ENCODE measurements at regions not wholly inside any gene's neighbourhood (a gene's known extent, or its start where the extent isn't known, plus 50 kb on each side); places are given as distances from the start of the nearest gene placed in this dataset.

DNA sequence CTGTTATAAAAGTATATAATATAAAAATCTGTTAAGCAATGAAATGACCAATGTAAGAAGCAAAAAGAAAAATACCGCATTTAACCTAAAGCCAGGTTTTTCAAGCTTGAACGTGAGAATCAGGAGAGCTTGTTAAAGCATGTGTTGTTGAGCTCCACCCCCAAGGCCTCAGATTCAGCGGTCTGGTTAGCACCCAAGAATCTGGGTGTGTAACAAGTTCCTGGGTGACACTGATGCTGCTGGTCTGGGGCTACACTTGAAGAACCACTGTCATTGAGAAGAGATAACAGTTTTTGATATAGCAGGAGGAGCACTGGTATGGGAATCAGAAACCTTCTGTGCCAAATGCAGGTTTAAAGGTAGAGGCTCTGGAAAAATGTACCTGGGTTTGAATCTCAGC, 154.0 kb downstream of the ID4 start:
- Histone ChIP-seq H3K9me3 (ENCODE audit: low read length) (no peaks in the 10 kb centered on the region), H3F3A (ENCODE audit: insufficient read depth, low read length) (no peaks in the 10 kb centered on the region), H3K4me2 (ENCODE audit: low read length) (no peak overlapping the region), H3K4me3 (ENCODE audit: low read depth, low read length, poor library complexity, severe bottlenecking) (no peak overlapping the region), H4K20me1 (ENCODE audit: insufficient read depth, low read length) (no peaks in the 10 kb centered on the region), H3K9me2 (ENCODE audit: low read depth, low read length) (no peaks in the 10 kb centered on the region), H3K9ac (ENCODE audit: low read length) (no peak overlapping the region), H3K27ac (ENCODE audit: low read depth, low read length, poor library complexity, severe bottlenecking) (no peak overlapping the region), H3K27me3 (ENCODE audit: insufficient read depth, low read length) (no peaks in the 10 kb centered on the region), H3K36me3 (ENCODE audit: insufficient read depth, low read length) (no peaks in the 10 kb centered on the region), H3K4me1 (ENCODE audit: insufficient read depth, low read length, severe bottlenecking) (no peaks in the 10 kb centered on the region), H3K79me2 (ENCODE audit: insufficient read depth, low read length) (no peaks in the 10 kb centered on the region), H2AFZ (ENCODE audit: low read length) (no peak overlapping the region)
- TF ChIP-seq EZH2 (IDR thresholded peaks at IDR 0.05; ENCODE audit: borderline replicate concordance, low read length): no peak
- TF ChIP-seq, protein P1, sequence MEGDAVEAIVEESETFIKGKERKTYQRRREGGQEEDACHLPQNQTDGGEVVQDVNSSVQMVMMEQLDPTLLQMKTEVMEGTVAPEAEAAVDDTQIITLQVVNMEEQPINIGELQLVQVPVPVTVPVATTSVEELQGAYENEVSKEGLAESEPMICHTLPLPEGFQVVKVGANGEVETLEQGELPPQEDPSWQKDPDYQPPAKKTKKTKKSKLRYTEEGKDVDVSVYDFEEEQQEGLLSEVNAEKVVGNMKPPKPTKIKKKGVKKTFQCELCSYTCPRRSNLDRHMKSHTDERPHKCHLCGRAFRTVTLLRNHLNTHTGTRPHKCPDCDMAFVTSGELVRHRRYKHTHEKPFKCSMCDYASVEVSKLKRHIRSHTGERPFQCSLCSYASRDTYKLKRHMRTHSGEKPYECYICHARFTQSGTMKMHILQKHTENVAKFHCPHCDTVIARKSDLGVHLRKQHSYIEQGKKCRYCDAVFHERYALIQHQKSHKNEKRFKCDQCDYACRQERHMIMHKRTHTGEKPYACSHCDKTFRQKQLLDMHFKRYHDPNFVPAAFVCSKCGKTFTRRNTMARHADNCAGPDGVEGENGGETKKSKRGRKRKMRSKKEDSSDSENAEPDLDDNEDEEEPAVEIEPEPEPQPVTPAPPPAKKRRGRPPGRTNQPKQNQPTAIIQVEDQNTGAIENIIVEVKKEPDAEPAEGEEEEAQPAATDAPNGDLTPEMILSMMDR (IDR thresholded peaks at IDR 0.05; ENCODE audit: low read length): no peak

DNA sequence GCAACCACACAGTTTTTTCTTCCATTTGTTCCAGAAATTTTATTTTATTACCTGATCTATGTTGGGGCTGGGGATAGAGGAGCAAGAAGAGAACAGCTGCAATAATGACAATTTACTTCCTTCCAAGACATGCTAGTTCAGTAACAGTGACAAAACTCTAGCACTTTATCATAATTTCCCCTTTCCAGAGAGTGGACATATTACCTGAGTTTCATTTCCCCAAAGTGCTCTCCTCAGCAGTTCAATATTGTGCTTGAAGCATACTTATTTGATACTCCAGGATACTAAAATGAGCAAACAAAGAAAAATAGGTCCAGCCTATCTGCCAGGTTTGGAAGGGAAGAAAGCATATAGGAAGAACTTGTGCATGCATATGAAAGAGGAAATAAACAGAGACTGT, 157.7 kb downstream of the ID4 start:
- no peaks in the 10 kb centered on the region for H3K27me3 ChIP-seq (ENCODE audit: insufficient read depth, low read length)

DNA sequence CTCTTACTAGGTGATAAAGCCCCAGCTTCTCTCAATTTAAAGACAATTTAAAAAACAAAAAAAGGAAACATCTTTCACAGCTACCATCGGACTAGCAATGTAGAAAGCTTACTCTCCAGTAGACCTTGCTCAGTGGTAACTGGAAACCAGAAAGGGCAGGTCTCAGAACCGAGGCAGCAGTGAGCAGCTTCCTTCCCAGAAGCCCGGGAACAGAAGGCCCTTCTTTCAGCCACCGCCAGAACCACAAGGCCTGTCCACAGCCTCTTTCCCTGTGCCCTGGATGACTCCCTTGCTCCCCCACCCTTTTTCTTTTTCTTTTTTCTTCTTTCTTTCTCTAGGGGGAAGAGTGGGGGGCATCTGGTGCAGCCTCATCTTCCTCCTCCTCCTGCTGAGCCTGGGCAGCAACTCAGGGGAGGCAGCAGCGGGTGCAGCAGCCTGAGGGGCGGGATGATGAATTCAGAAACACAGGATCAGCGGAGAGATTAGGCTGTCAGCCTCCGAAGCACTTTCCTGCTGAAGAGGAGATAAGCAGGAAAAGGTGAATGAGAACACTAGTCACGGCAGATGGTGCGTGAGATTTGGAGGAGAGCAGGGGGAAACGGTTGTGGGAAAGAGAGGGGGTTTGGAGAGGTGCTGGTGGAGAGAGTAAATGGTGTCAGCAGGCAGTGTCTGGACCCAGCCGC, 158.5 kb downstream of the ID4 start:
- Histone ChIP-seq H3F3A (ENCODE audit: insufficient read depth, low read length) (no peaks in the 10 kb centered on the region), H3K27ac (ENCODE audit: low read depth, low read length, poor library complexity, severe bottlenecking) (no peak overlapping the region), H3K9me3 (ENCODE audit: low read length) (peaks cover 7% of the 10 kb centered on the region; the same call in 1 of the 2 replicates), H3K9ac (ENCODE audit: low read length) (no peak overlapping the region), H3K4me3 (ENCODE audit: low read depth, low read length, poor library complexity, severe bottlenecking) (no peak overlapping the region), H3K27me3 (ENCODE audit: insufficient read depth, low read length) (no peaks in the 10 kb centered on the region), H2AFZ (ENCODE audit: low read length) (no peak overlapping the region), H3K79me2 (ENCODE audit: insufficient read depth, low read length) (no peaks in the 10 kb centered on the region), H3K36me3 (ENCODE audit: insufficient read depth, low read length) (no peaks in the 10 kb centered on the region; the same call in 1 of the 2 replicates), H3K4me2 (ENCODE audit: low read length) (no peak overlapping the region), H3K9me2 (ENCODE audit: low read depth, low read length) (no peaks in the 10 kb centered on the region), H4K20me1 (ENCODE audit: insufficient read depth, low read length) (no peaks in the 10 kb centered on the region), H3K4me1 (ENCODE audit: insufficient read depth, low read length, severe bottlenecking) (no peaks in the 10 kb centered on the region)
- TF ChIP-seq EZH2 (IDR thresholded peaks at IDR 0.05; ENCODE audit: borderline replicate concordance, low read length): no peak
- TF ChIP-seq, protein P1 (IDR thresholded peaks at IDR 0.05; ENCODE audit: low read length): no peak

More for the DNA sequence above, 157.7 kb downstream of the ID4 start:
- H3K9me3 ChIP-seq (ENCODE audit: low read length): peaks cover 5% of the 10 kb centered on the region; the same call in 1 of the 2 replicates
- TF ChIP-seq, protein P1 (IDR thresholded peaks at IDR 0.05; ENCODE audit: low read length): no peak
- no peak for TF ChIP-seq EZH2 (IDR thresholded peaks at IDR 0.05; ENCODE audit: borderline replicate concordance, low read length)
- H3K79me2 ChIP-seq (ENCODE audit: insufficient read depth, low read length): no peaks in the 10 kb centered on the region
- H3K27ac ChIP-seq (ENCODE audit: low read depth, low read length, poor library complexity, severe bottlenecking): no peak overlapping the region
- no peak overlapping the region for H3K4me3 ChIP-seq (ENCODE audit: low read depth, low read length, poor library complexity, severe bottlenecking)
- no peaks in the 10 kb centered on the region for H4K20me1 ChIP-seq (ENCODE audit: insufficient read depth, low read length)
- H3K36me3 ChIP-seq (ENCODE audit: insufficient read depth, low read length): no peaks in the 10 kb centered on the region
- H2AFZ ChIP-seq (ENCODE audit: low read length): no peak overlapping the region
- no peak overlapping the region for H3K9ac ChIP-seq (ENCODE audit: low read length)
- H3K4me2 ChIP-seq (ENCODE audit: low read length): no peak overlapping the region
- H3F3A ChIP-seq (ENCODE audit: insufficient read depth, low read length): no peaks in the 10 kb centered on the region
- no peaks in the 10 kb centered on the region for H3K4me1 ChIP-seq (ENCODE audit: insufficient read depth, low read length, severe bottlenecking)
- no peaks in the 10 kb centered on the region for H3K9me2 ChIP-seq (ENCODE audit: low read depth, low read length)

All from OCI-LY1 (cell line).